Neural cell (in vitro differentiated cells): ENCODE measurements at regions not wholly inside any gene's neighbourhood (a gene's known extent, or its start where the extent isn't known, plus 50 kb on each side); places are given as distances from the start of the nearest gene placed in this dataset.

Source experiments
- H2AFZ ChIP-seq: fragments of 200-600, 300-800 bp; sonication (generic), shearing (Covaris generic); 2 replicates; pipeline ENCODE4 v1.6.0; 2014; ENCODE audit warnings: low read depth, mild to moderate bottlenecking, antibody characterized with exemption, low read length, moderate library complexity
- H3F3A ChIP-seq: fragments of 200-600 bp; shearing (Covaris generic); 2 replicates; pipeline ENCODE4 v1.6.1; 2016; ENCODE audit warnings: mild to moderate bottlenecking, moderate library complexity, mixed read lengths, antibody characterized with exemption, low read length; ENCODE audit not compliant: insufficient read depth, poor library complexity, severe bottlenecking
- H3K27ac ChIP-seq: fragments of 200-600, 300-800 bp; sonication (generic), shearing (Covaris generic); 2 replicates; pipeline ENCODE4 v1.5.1; 2014; ENCODE audit warnings: mild to moderate bottlenecking, low read length, moderate library complexity
- H3K27me3 ChIP-seq: fragments of 300-800, 200-600 bp; sonication (generic), shearing (Covaris generic); 2 replicates; pipeline ENCODE4 v1.6.0; 2014; ENCODE audit warnings: mild to moderate bottlenecking, low read depth, low read length, moderate library complexity; ENCODE audit not compliant: insufficient read depth
- H3K36me3 ChIP-seq: fragments of 300-800, 200-600 bp; sonication (generic), shearing (Covaris generic); 2 replicates; pipeline ENCODE4 v1.5.1; 2014; ENCODE audit warnings: mild to moderate bottlenecking, antibody characterized with exemption, low read length, moderate library complexity; ENCODE audit not compliant: insufficient read depth
- H3K4me2 ChIP-seq: fragments of 300-800, 200-600 bp; sonication (generic), shearing (Covaris generic); 2 replicates; pipeline ENCODE4 v1.6.0; 2014; ENCODE audit warnings: mild to moderate bottlenecking, low read length
- H3K4me3 ChIP-seq: fragments of 300-800, 200-600 bp; sonication (generic), shearing (Covaris generic); 2 replicates; pipeline ENCODE4 v1.5.1; 2014; ENCODE audit warnings: mild to moderate bottlenecking, low read length, moderate library complexity
- H3K79me2 ChIP-seq: fragments of 200-600 bp; shearing (Covaris generic); replicated peaks from 2 replicates; pipeline ENCODE4 v1.6.0; 2014; ENCODE audit warnings: mild to moderate bottlenecking, low read length, moderate library complexity; ENCODE audit not compliant: insufficient read depth
- H3K9ac ChIP-seq: fragments of 300-800, 200-600 bp; sonication (generic), shearing (Covaris generic); 2 replicates; pipeline ENCODE4 v1.6.1; 2016; ENCODE audit warnings: mild to moderate bottlenecking, low read length, mixed read lengths
- H3K9me2 ChIP-seq: fragments of 200-600 bp; shearing (Covaris generic); 2 replicates; pipeline ENCODE4 v1.6.1; 2016; ENCODE audit warnings: mild to moderate bottlenecking, low read length, mixed read lengths; ENCODE audit not compliant: insufficient read depth
- H3K9me3 ChIP-seq: fragments of 200-600, 300-800 bp; sonication (generic), shearing (Covaris generic); 2 replicates; pipeline ENCODE4 v1.6.1; 2016; ENCODE audit warnings: mild to moderate bottlenecking, mixed run types, low read length, moderate library complexity, mixed read lengths
- H4K20me1 ChIP-seq: fragments of 200-600 bp; shearing (Covaris generic); 2 replicates; pipeline ENCODE4 v1.6.1; 2016; ENCODE audit warnings: mild to moderate bottlenecking, mixed run types; ENCODE audit not compliant: insufficient read depth
- EP300 ChIP-seq: fragments of 450-650 bp; conservative IDR thresholded peaks from 2 replicates; pipeline ENCODE4 v1.6.1; 2014; ENCODE audit warnings: antibody characterized with exemption, mild to moderate bottlenecking, moderate library complexity; ENCODE audit not compliant: poor library complexity, severe bottlenecking
- EZH2 ChIP-seq: fragments of 200-600, 300-800 bp; shearing (Covaris generic), sonication (generic); IDR thresholded peaks from 2 replicates; pipeline ENCODE4 v1.6.1; 2014; ENCODE audit warnings: antibody characterized with exemption, low read length, borderline replicate concordance, mild to moderate bottlenecking; ENCODE audit not compliant: insufficient read depth, poor library complexity, severe bottlenecking
- MXI1 ChIP-seq: fragments of 450-650 bp; conservative IDR thresholded peaks from 2 replicates; pipeline ENCODE4 v1.6.1; 2014; ENCODE audit warnings: antibody characterized with exemption, mild to moderate bottlenecking; ENCODE audit not compliant: poor library complexity, severe bottlenecking
- POLR2AphosphoS5 ChIP-seq: IDR thresholded peaks from 2 replicates; pipeline ENCODE4 v1.6.1; 2012
- RAD21 ChIP-seq: fragments of 450-650 bp; conservative IDR thresholded peaks from 2 replicates; pipeline ENCODE4 v1.6.1; 2014; ENCODE audit warnings: antibody characterized with exemption, mild to moderate bottlenecking, moderate library complexity
- REST ChIP-seq: IDR thresholded peaks from 2 replicates; pipeline ENCODE4 v1.6.1; 2012; ENCODE audit warnings: borderline replicate concordance
- SMC3 ChIP-seq: fragments of 450-650 bp; conservative IDR thresholded peaks from 2 replicates; pipeline ENCODE4 v1.6.1; 2014; ENCODE audit warnings: antibody characterized with exemption, mild to moderate bottlenecking, moderate library complexity; ENCODE audit not compliant: poor library complexity
- TAF1 ChIP-seq: IDR thresholded peaks from 2 replicates; pipeline ENCODE4 v1.6.1; 2012; ENCODE audit warnings: low read depth
- TF ChIP-seq, protein P1 (sequence below): fragments of 450-650 bp; IDR thresholded peaks from 2 replicates; pipeline ENCODE4 v1.5.1; 2014; ENCODE audit warnings: antibody characterized with exemption, mild to moderate bottlenecking, moderate library complexity; ENCODE audit not compliant: poor library complexity, severe bottlenecking

DNA sequence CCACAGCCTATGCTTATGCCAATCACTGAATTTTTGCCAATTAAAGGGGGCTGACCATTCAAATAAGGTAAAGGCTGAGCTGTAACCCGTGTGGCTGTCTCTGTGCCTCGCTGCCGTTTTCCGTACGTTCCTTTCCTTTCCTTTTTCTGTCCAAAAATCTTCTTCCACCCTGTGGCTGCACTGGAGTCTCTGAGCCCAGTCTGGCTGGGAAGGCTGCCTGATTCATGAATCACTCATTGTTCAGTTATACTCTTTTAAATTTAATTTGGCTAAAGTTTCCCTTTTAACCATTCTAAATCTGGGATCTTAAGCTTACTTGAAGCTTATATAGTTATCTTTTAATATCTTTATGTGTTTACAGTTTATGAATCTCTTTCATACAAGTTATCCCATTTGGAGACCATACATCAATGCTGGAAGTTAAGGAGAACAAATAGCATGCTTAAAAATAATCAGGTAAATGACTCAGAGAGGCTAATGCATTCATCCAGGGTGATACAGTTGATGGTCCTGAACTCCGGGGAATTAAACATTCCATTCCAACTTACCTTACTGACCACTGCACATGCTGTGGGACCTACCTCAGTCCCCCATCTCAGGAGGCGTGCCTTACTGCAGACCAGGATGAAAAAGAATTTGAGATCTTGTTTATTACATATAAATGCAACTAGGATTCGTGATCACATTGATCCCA, 385.3 kb upstream of the ADARB2 start:
- H3K27ac ChIP-seq: no peak overlapping the region
- no peaks in the 10 kb centered on the region for H3K9me3 ChIP-seq
- no peaks in the 10 kb centered on the region for H3K36me3 ChIP-seq
- H3K4me3 ChIP-seq: no peak overlapping the region
- H3K79me2 ChIP-seq: no peaks in the 10 kb centered on the region
- H3K27me3 ChIP-seq: no peaks in the 10 kb centered on the region
- H4K20me1 ChIP-seq: no peaks in the 10 kb centered on the region
- no peaks in the 10 kb centered on the region for H3F3A ChIP-seq
- no peak overlapping the region for H3K9ac ChIP-seq
- H3K4me2 ChIP-seq: no peak overlapping the region
- TF ChIP-seq TAF1: no peak
- TF ChIP-seq RAD21: no peak
- no peak for TF ChIP-seq MXI1
- no peak for TF ChIP-seq EP300
- TF ChIP-seq REST: no peak
- TF ChIP-seq POLR2AphosphoS5: no peak
- no peak for TF ChIP-seq SMC3
- TF ChIP-seq, protein P1, sequence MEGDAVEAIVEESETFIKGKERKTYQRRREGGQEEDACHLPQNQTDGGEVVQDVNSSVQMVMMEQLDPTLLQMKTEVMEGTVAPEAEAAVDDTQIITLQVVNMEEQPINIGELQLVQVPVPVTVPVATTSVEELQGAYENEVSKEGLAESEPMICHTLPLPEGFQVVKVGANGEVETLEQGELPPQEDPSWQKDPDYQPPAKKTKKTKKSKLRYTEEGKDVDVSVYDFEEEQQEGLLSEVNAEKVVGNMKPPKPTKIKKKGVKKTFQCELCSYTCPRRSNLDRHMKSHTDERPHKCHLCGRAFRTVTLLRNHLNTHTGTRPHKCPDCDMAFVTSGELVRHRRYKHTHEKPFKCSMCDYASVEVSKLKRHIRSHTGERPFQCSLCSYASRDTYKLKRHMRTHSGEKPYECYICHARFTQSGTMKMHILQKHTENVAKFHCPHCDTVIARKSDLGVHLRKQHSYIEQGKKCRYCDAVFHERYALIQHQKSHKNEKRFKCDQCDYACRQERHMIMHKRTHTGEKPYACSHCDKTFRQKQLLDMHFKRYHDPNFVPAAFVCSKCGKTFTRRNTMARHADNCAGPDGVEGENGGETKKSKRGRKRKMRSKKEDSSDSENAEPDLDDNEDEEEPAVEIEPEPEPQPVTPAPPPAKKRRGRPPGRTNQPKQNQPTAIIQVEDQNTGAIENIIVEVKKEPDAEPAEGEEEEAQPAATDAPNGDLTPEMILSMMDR: no peak
- no peak for TF ChIP-seq EZH2
- H2AFZ ChIP-seq: no peak overlapping the region
- H3K9me2 ChIP-seq: no peaks in the 10 kb centered on the region

DNA sequence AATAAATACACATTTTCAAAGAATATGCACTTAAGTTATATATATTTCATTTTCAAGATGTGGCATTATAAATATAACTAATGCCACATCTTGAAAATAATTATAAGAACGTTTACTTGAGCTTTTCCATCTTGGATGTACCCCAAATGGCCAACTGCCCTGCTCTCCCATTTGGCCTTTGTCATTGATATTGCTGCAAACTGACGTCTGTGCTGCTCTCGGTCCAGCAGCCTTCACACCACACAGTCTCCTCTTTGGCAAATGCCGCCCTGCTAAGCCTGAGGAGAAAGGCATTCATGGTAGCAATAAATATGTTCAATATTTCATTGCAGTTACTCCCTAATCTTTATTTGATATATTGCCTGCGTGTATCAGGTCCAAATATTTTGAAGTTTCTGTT, 384.6 kb upstream of the ADARB2 start:
- H3K9me3 ChIP-seq: no peaks in the 10 kb centered on the region
- TF ChIP-seq POLR2AphosphoS5 (no peak), MXI1 (no peak), REST (no peak), EP300 (no peak), TAF1 (no peak), SMC3 (no peak), EZH2 (no peak), RAD21 (no peak)
- TF ChIP-seq, protein P1: no peak
- no peaks in the 10 kb centered on the region for H3K27me3 ChIP-seq
- no peak overlapping the region for H3K9ac ChIP-seq
- no peak overlapping the region for H3K4me2 ChIP-seq
- no peak overlapping the region for H3K4me3 ChIP-seq
- H4K20me1 ChIP-seq: no peaks in the 10 kb centered on the region
- no peak overlapping the region for H3K27ac ChIP-seq
- H3F3A ChIP-seq: no peaks in the 10 kb centered on the region
- H3K9me2 ChIP-seq: no peaks in the 10 kb centered on the region
- H3K79me2 ChIP-seq: no peaks in the 10 kb centered on the region
- H3K36me3 ChIP-seq: no peaks in the 10 kb centered on the region
- H2AFZ ChIP-seq: no peak overlapping the region
